GM18520 (cell line): ENCODE measurements at regions not wholly inside any gene's neighbourhood (a gene's known extent, or its start where the extent isn't known, plus 50 kb on each side); places are given as distances from the start of the nearest gene placed in this dataset.

Experiments used
- ATAC-seq: cut with Tn5 transposase; IDR thresholded peaks from one replicate; pipeline ENCODE4 v1.9.1; 2021; ENCODE audit not compliant: unreplicated experiment

- no peak for ATAC-seq
These were observed 51.5 kb upstream of the ARID1B start for GRCh38 chr6:156725712-156726111.

- ATAC-seq: peak; percentile 45
These were observed 56.2 kb upstream of the ARID1B start for GRCh38 chr6:156720691-156721685.

- peak; percentile 60 for ATAC-seq
These were observed 57.2 kb upstream of the ARID1B start for GRCh38 chr6:156719720-156720563.

- ATAC-seq: no peak
These were observed 57.8 kb upstream of the ARID1B start for GRCh38 chr6:156719395-156719719.

GRCh38 chr6:156718647-156719394, 58.4 kb upstream of the ARID1B start:
- ATAC-seq: no peak

- ATAC-seq: no peak
These were observed 59.6 kb upstream of the ARID1B start for GRCh38 chr6:156717542-156717941.

GRCh38 chr6:156715839-156716238, 61.3 kb upstream of the ARID1B start:
- no peak for ATAC-seq

GRCh38 chr6:156713548-156713947, 63.6 kb upstream of the ARID1B start:
- no peak for ATAC-seq

GRCh38 chr6:156710479-156710878, 66.7 kb upstream of the ARID1B start:
- no peak for ATAC-seq

GRCh38 chr6:156707818-156708217, 69.4 kb upstream of the ARID1B start:
- ATAC-seq: no peak

- no peak for ATAC-seq
These were observed 73.5 kb upstream of the ARID1B start for GRCh38 chr6:156703719-156704118.

GRCh38 chr6:156701966-156702365, 75.2 kb upstream of the ARID1B start:
- ATAC-seq: no peak

GRCh38 chr6:156700440-156701057, 76.6 kb upstream of the ARID1B start:
- no peak for ATAC-seq

GRCh38 chr6:156699935-156700334, 77.2 kb upstream of the ARID1B start:
- ATAC-seq: no peak

GRCh38 chr6:156699017-156699421, 78.2 kb upstream of the ARID1B start:
- peak; percentile 32 for ATAC-seq

- ATAC-seq: peak; percentile 88
These were observed 78.8 kb upstream of the ARID1B start for GRCh38 chr6:156698239-156699016.

GRCh38 chr6:156697225-156697830, 79.8 kb upstream of the ARID1B start:
- ATAC-seq: no peak

- no peak for ATAC-seq
These were observed 81.4 kb upstream of the ARID1B start for GRCh38 chr6:156695742-156696141.

GRCh38 chr6:156694679-156695078, 82.5 kb upstream of the ARID1B start:
- no peak for ATAC-seq

GRCh38 chr6:156691018-156691417, 86.2 kb upstream of the ARID1B start:
- ATAC-seq: peak; percentile 50
